ENCODE measurements at regions not wholly inside any gene's neighbourhood (a gene's known extent, or its start where the extent isn't known, plus 50 kb on each side); places are given as distances from the start of the nearest gene placed in this dataset.

DNA sequence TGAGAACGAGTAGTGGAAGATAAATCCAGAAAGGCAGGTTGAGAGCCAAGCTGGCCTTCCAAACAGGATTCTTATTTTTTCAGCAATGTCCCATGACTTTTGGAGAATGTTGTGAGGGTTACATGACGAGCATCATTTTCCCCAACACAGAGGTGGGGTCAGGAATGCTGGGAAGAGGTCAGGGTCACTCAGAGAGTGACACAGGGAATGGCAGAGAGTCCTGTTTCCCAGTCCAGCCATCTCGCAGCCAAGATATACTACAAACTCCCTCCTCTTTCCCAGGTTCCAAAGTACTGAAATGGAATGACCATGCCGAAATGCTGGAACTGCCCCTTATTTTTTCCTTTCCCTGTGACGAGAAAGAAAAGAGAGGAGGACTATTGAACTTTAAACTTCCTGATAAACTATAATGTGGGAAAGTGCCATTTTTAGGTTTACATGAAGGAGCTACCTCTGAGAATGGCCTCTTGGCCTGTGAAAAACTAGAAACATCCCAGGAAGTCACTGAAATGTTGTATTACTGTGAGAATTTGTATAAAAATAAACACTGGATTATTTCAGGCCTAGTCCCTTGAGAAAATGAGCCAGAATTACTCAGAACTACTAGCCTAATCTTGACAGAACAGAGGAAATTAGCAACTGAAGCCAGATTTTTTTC is 420.4 kb downstream of the CETN3 start:
- peak; percentile 34 for DNase-seq (ENCODE audit: low read depth)

DNA sequence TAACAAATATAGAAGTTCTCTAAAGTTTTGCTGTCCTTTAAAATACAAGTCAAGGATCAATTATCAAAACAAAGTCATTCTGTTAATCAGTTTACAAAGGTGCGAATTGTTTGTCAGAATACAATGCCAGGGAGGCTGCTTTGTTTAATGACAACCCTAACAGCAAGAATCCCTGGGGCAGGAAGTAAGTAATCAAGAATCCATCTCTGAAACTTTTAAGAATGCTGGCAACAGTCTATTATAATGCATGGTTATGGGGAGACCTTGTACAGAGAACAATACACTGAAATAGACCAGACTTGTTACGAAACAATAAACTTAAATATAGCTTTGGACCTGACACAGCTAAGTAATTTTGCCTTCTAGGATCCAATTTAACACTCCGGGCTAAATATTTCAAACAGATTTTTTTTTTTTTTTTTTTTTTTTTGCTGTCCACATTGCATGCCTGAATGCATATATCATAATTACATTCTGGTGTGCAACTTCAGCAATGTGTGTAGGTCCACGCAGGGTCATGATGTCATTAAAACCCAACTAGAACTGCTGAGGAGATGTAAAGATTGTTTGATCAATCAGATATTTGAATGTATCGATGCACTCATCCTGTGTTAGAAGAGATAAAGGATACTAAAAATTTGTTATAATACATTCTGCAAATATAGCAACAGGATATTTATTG is 421.3 kb downstream of the CETN3 start:
- no peak for DNase-seq (ENCODE audit: low read depth)

DNA sequence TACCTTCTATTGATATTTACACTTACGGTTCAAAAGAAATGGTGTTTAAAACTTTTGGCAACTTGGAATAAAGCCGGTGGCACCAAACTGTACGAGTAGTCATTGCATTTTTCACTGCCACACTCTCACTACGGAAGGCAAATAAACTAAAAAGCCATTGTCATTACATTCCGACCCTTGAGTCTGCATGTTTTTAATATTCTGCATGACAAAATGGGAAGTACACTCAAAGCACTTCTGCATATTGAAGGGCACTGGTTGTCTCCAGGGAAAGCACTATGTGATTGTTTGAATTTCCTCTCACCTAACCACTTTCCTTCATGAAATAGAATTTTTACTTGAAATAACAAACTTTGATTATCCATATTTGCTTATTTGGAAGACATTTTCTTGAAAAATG is 426.3 kb downstream of the CETN3 start:
- DNase-seq (ENCODE audit: low read depth) = no peak

DNA sequence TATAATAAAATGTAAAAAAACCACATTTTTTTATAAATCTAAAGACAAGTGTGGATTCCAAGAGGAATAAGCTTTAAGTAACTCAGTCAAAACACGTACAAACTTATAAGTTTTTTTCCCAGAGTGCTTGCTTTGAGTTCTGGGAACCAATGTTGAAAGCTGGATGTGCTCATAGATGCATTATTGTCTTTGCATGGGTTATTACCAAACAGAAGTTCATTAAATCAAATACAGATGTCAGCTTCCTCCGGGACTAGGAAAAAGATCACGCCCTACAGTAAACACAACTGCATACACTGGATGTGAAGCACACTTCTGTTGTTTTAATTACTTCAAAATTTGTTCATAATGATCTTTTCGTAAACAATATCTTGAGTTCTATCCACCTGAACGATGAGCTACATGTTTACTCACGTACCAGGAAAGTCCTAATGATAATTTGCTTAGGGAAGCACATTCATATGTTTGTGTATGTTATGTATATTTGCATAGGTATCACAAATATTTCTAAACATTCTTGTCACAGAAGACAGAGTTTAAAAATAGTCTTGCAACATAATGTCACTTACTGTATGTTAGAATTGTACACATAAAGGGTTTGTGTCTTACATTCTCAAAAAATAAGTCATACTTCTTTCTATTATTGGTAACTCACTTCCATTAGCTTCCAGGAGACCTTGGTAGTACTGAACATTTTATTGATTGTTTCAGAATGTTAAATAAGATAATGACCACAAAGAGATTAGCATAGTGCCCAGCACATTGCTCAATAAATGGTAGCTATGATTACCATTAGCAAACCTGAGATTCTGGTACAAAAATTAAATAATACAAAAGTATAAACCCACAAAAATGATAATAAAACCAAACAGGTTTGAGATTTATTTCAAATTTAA is 427.4 kb downstream of the CETN3 start:
- peak; percentile 72 for DNase-seq (ENCODE audit: low read depth)

DNA sequence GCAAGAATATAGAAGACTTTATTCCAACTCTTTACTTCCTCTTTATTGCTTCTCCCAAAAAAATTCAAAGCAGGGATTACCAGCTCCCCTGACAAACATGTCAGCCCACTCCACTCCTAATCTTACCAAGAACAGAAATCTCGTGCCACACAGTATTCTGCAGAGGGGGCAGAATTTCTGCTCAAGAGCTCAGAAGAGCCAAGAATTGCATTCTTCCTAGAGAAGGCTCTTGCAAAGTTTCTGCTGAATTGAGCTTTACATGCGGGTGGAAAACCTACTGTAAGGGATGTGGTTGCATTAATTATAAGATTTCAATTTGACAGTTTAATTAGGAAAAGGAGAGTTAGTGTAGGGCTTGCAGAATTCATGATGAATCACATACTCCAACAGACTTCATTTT is 428.5 kb downstream of the CETN3 start:
- DNase-seq (ENCODE audit: low read depth) = no peak

DNA sequence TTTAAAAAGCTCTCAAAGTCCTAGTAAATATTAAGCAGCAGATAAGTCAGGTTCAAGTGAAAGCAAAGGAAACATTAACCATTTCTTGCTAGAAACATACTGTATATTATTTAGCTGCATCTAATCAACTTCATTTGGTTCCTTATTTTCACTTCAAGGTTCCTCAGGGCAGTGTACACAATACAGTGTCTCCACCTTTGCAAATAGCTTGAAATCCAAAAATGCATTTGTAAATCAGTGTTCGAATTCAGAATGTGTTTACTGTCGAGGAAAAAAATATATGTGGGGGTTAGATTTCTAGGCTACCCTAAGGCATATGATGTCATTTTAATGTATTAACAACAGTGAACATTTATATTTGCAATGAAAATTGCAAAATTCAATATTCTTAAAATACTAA is 436.0 kb downstream of the CETN3 start:
- no peak for DNase-seq (ENCODE audit: low read depth)

DNA sequence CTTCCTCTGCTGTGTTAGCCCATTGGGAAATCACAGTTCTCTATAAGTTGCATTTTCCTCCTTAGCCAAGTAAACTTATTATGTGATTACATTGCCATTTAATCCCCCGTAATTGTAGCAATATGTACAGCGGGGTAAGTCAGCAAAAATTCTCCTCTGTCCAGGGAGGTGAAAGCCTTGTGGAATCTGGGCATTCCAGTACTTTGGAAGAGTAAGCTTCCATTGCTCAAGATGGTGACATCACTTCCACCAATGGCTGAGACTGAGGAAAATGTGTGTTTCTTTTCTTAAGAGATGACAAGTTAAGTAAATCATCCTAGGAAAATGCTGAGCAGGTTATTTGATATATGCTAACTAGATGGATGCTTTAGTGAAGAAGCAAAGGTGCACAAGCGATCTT is 436.7 kb downstream of the CETN3 start:
- peak; percentile 52 for DNase-seq (ENCODE audit: low read depth)

DNA sequence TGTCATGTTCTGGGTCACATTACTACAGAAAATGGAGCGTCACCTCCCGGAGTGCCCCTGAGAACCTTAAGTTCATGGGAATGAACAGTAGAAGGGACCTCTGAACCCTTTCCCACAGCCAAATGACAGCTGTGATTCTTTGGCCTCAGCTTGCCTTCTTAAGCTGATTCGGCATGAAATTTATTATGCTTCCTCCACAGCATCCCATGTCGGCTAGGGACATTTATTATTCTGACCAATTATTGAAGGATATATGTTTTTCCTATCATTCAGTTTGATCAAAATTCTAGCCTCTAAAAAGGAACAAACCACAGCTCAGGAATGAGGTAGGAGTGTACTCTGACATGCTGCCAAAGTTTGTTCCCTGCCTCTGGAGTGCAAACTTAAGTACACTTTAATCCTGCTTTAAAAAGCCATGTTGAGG is 440.6 kb downstream of the CETN3 start:
- peak; percentile 5 for DNase-seq (ENCODE audit: low read depth)

DNA sequence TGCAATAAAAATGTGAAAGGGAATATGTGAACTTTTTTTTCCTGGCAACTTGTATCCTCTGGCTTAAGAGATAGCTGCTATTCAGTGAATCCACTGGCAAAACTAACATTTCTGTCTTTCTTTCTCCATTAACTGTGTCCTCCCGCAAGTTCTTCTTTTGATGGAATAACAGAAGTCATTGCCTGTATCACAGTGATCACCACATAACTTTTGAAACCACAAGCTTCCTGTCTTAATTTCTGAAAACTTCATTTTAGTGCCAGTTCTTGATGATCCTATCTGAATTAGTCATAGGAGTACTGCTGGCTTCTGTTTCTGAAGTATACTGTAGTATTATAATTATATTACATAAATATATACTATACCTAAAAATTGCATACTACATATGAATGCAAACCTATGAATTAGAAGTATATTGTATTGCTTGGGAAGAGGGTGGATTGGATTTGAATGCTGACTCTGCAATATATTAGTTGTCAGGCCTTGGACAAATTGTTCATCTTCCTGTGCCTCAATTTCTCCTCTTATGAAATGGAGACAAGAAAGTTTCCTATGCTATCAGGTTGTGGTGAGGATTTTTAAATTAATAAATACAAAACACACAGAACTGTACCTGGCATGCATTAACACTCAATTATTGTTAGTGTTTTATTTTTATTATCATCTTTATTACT is 441.6 kb downstream of the CETN3 start:
- DNase-seq (ENCODE audit: low read depth) = no peak

DNA sequence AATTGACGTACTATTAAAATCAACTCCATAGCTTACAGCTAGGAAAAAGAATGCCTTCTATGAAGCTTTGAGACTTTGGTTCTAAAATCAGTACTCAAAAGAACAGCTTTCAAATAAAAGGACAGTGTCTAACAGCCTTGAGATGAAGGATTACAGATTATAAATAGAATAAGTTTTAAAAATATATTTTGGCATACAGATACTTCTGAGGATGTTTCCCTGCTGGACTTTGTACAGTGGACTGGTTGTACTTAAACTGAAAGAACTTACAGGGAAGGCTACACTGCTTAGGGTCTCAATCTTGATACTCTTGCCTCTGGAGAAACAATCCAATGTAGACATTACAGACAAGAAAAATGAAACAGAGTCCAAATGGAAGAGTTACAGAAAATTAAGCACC is 452.7 kb downstream of the CETN3 start:
- DNase-seq (ENCODE audit: low read depth) = no peak

DNA sequence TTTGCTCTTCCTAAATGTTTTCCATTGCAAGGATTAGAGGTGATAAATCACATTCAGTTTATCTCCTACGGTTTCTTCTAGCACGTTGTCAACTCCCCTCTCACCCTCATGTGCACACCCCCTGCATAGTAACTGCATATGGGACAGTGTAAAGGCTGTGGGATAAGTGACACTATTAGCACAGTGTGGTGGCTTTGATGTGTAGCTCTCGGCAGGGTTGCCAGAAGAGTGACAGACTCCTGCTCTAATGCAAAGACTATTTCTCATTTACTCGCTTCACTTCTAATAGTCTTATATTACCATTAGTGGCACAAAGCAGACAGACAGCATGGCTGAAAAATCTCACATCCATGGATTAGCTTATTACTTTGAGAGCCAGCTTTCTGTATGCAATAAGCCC is 454.6 kb downstream of the CETN3 start:
- no peak for DNase-seq (ENCODE audit: low read depth)

DNA sequence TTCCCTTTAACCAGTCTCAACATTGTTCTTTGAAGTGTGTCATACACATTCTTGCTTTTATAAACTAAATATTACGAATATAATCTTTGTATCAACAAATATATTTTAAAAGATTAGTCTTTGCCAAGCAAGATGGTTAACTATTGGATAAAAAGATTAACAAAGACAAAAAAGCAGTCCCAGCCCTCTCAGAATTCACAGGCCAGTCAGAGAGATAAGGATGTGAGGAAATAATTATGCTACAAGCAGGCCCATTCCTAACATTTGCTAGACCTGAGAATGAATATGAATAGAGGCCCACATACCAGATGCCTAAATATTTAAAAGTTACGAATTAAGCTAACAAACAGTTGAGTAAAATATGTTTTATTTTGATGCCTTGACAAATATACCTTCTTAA is 457.7 kb downstream of the CETN3 start:
- no peak for DNase-seq (ENCODE audit: low read depth)

DNA sequence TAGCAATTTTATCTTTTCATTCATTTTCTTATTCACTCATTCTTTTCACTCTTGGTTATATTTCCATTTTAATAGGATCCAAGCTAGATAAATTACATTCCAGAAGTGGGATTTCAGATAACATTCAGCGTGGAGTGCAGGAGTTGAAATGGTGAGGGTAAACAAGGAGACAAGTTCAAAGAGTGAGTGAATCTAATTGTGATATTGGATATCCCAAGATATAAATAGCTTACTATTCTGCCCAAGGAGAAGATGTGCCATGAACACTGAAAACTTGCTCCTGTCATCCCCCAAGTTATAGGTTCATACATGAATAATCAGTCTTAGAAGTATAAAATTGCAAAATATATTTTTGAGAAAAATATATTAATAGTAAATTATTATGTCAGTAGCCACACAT is 459.3 kb downstream of the CETN3 start:
- DNase-seq (ENCODE audit: low read depth) = no peak

DNA sequence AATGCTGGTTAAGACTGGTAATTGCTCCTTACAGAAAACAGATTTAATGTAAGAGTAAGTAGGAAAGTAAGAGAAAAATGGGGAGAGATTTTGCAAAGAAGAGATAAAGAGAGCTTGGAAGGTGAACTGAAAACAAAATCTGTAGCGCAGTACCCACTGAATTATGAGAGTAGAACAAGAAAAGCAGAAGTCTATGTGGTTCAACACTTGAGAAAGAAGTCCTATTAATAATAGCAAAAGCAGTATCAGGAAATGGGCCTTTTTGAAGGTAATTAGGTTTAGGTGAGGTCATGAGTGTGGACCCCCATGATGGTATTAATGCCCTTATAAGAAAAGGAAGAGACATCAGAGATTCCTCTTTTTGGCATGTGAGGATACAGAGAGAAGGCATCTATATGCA is 460.6 kb downstream of the CETN3 start:
- no peak for DNase-seq (ENCODE audit: low read depth)

DNA sequence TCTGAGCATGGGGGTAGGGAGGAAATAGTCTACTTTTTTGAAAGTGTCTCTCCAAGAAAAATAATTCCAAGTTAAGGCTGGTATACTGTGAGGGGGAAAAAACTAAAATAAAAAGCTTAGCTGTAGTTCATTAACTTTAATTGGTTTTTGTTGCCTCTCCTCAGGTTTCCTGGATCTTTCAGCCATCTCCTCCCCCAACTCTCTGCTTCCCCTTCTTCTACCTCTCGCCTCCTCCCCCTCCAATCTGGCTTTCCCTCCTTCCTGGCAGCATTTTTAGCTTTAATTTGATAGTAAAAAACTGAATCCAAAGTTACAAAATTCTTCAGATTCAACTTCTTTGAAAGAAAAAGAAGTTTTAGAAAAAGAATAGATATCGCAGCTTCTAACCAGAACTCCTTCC is 462.6 kb downstream of the CETN3 start:
- no peak for DNase-seq (ENCODE audit: low read depth)

DNA sequence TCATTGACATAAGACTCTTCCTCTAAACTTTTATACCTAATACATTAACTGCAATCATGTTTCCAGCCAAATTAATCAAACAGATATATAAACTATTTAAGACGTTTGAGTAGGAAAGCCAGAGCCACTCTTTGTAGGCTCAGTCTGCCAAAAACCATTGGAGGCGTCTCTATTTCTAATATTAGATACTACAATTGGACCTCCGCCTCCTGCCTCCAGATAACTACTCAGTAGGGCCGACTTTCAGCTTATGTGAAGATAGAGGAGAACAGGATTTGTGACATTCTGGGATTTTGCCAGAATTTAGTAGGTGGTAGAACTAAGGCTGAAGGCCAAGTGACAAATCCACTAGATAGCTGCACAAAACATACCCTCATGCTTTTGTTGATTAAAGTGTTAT is 463.0 kb downstream of the CETN3 start:
- DNase-seq (ENCODE audit: low read depth) = no peak

DNA sequence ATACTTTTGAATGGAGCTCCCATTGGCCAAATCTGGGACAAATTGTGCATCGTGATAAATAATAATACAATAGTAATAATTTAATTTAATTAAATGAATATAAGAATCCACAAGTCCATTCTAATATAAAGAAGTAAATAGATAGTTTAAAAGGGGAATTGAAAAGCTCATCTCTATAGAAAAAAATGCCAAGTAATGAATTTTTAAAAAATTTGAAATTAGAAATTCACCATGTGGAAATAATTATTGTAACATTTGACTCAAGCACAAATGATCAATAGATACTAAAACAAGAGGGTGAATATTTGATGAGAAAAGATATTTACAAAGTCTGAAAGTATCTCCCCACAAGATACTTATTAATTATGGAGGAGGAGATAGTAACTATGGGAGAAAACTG is 467.4 kb downstream of the CETN3 start:
- DNase-seq (ENCODE audit: low read depth) = no peak

DNA sequence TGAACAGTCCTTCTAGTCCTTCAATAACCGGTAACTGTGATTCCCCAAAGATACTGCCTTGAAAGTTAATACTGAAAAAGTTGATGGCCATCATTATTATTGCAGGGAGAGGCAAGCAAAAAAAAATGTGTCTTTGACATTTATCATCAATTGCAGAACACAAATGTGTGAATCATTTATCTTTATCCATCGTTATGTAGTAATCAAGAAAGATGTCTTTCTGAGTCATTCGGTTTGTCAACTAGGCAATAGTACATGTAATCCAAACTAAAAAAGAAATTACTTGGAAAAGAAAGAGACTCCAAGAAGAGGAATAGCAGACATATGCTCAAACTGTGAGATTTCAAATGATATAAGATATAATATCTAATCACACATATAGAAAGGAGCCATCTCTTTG is 473.0 kb downstream of the CETN3 start:
- DNase-seq (ENCODE audit: low read depth) = no peak

DNA sequence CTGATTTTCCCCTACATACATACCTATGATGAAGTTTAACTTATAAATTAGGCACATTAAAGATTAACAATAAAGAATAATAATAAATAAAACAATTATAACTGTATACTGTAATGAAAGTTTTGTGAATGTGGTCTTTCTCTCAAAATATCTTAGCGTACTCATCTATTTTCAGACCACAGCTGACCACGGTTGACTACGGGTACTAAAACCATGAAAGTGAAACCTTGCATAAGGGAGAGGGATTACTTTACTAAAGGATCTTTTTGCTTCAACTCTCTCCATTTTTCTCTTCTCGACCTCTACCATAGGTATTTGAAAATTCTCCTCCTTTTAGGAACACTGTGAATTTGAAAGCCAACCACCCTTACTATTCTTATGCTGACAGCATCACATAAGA is 475.5 kb downstream of the CETN3 start:
- DNase-seq (ENCODE audit: low read depth) = no peak

DNA sequence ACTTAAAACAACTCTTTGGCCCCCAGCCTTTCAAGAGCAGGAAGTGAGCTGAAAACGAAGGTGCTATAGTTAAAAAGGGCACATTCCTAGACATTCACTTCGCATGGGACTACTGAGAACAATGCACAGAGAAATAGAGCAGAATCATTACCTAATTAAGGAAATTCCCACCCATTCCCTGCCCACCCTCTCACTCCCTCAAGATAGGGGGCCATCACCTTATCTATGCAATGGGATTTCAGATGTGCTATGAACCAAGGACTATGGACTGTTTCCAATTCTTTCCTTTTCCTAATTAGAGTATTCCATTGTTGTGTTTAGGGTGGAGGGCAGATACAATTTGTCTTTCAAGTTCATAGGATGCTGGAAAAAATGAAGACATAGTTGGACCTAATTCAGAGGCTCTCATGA is 476.8 kb downstream of the CETN3 start:
- no peak for DNase-seq (ENCODE audit: low read depth)

DNA sequence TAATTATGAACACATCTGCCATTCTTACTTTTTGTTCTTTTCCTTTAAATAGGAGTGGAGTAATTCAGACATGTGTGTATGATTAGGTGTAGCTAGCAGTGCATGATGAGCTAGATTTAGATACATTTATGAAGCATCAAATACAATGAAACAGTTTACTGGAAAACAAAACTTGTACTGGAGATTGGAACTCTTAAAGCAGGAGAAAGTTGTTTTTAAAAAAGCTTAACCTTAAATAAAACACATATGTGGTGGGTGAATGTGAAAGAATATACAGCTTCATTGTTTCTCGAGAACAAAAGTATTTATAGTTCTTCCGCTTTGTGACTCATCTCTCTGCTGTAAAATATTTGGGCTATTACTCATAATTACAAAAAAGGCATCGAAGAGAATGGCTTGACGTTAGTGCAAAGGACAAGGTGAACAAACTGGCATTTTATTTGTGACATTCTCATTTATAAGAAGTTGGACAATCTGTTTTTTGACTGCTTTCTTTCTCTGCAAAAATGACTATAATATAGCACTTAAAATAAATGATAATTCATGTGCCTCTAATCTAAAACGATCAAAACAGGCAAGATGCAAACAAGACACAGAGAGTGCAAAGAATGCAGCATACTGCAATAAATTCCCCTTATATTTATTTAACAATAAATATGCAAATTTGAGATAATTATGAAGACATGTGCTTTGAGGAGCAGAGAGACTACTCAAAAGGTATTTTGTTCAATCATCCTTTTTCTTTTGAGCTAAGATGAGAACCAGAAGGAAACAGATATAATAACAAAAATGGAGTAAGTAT is 478.8 kb downstream of the CETN3 start:
- DNase-seq (ENCODE audit: low read depth) = peak; percentile 54

DNA sequence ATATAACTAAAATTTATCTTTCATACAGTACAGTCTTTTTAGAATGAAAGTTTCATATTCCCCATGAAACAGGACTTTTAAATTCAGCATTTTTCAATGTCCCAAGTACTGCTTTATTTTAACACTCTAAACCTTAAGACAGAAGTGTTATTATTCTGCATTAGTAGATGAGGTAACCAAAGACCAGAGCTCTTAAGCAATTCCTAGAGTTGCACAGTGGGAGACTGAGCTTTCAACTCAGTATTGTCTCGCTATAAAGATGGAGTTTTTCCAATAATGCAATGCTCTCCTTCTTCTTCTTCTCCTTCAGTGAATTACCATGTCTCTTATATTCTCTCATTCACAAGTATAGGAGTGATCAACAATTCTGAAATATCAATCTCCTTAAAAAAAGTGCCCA is 479.7 kb downstream of the CETN3 start:
- peak; percentile 17 for DNase-seq (ENCODE audit: low read depth)

Data from fibroblast of gingiva (primary cell).